ENCODE measurements at regions not wholly inside any gene's neighbourhood (a gene's known extent, or its start where the extent isn't known, plus 50 kb on each side); places are given as distances from the start of the nearest gene placed in this dataset.

- no peak for TF ChIP-seq TCF4 (CRISPR knock-in tag; IDR thresholded peaks at IDR 0.05; ENCODE audit: borderline replicate concordance)
- TF ChIP-seq ZC3H10 (CRISPR knock-in tag; IDR thresholded peaks at IDR 0.05) = no peak
Measured at GRCh38 chr9:87792831-87793288, 66.9 kb downstream of the CTSL start.

Measured in SK-N-SH treated with all-trans-retinoic acid at 6 μM for 48 hours (cell line).